ENCODE measurements at regions not wholly inside any gene's neighbourhood (a gene's known extent, or its start where the extent isn't known, plus 50 kb on each side); places are given as distances from the start of the nearest gene placed in this dataset.

DNA sequence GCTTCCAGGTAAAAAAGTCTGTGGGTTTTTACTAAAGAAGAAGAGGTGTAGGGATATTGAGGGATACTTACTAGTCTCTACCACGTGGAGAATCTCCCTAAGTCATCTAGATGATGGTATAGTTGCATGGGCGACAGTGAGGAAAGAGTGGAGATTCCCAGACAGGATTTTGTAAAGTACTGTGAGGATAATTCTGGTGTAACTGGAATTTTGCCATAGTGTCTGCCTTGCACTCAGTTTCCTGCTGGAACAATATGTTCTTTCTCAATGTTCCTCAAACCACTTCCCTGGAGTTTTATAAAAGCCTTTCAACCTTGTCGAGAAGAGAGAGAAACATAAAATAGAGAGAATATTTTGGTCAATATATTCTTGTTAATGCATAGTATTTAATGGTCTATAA is 95.1 kb upstream of the WLS start:
- no peak for TF ChIP-seq SP1 (IDR thresholded peaks at IDR 0.05)
- no peak for TF ChIP-seq LEF1 (IDR thresholded peaks at IDR 0.05; ENCODE audit: borderline replicate concordance)
- TF ChIP-seq SUZ12 (IDR thresholded peaks at IDR 0.05) = no peak
- TF ChIP-seq TARDBP (IDR thresholded peaks at IDR 0.05) = no peak
- no peak for TF ChIP-seq ARNT (IDR thresholded peaks at IDR 0.05)
- no peak for TF ChIP-seq FOXM1 (IDR thresholded peaks at IDR 0.05; ENCODE audit: borderline replicate concordance)
- TF ChIP-seq FOXK2 (IDR thresholded peaks at IDR 0.05) = no peak
- TF ChIP-seq ELF4 (IDR thresholded peaks at IDR 0.05) = no peak
